ENCODE measurements at regions not wholly inside any gene's neighbourhood (a gene's known extent, or its start where the extent isn't known, plus 50 kb on each side); places are given as distances from the start of the nearest gene placed in this dataset.

- DNase-seq: no peak
Measured at GRCh38 chr4:71288875-71289274, 49.9 kb upstream of the SLC4A4 start.
